MCF 10A (cell line): ENCODE measurements at regions not wholly inside any gene's neighbourhood (a gene's known extent, or its start where the extent isn't known, plus 50 kb on each side); places are given as distances from the start of the nearest gene placed in this dataset.

Experiments used
- BruUV-seq: library from RNA; stranded (reverse); fragments of 400-500 nt; replicated peaks from 2 replicates; lab custom pipeline; 2021; lab: Mats Ljungman, UMichigan
- CTCF ChIA-PET: fragments of 300-600 bp; sonication (Branson Sonifier 250); formaldehyde crosslinking; extraction: SDS; loops from one replicate; lab custom pipeline; 2021; ENCODE audit warnings: antibody characterized with exemption, inconsistent platforms; lab: Yijun Ruan, JAX
- POLR2A ChIA-PET: fragments of 300-600, 350-650 bp; sonication (Branson Sonifier 250); formaldehyde crosslinking; extraction: SDS; loops from one replicate; lab custom pipeline; 2020; ENCODE audit warnings: antibody characterized with exemption, inconsistent platforms; lab: Yijun Ruan, JAX
- DNase-seq: peaks from one replicate; pipeline ENCODE4 v3.0.0-alpha.2; 2018; ENCODE audit not compliant: unreplicated experiment
- H3K27ac Mint-ChIP-seq: one replicate; pipeline ENCODE4 v1.8.0; 2022; ENCODE audit warnings: mild to moderate bottlenecking, low read depth, mixed read lengths; ENCODE audit not compliant: unreplicated experiment
- H3K27me3 Mint-ChIP-seq: one replicate; pipeline ENCODE4 v1.8.0; 2022; ENCODE audit warnings: mixed read lengths; ENCODE audit not compliant: insufficient read depth, unreplicated experiment
- H3K36me3 Mint-ChIP-seq: one replicate; pipeline ENCODE4 v1.8.0; 2022; ENCODE audit warnings: mild to moderate bottlenecking, moderate library complexity, mixed read lengths; ENCODE audit not compliant: insufficient read depth, unreplicated experiment
- H3K4me1 Mint-ChIP-seq: one replicate; pipeline ENCODE4 v1.8.0; 2022; ENCODE audit warnings: mixed read lengths; ENCODE audit not compliant: insufficient read depth, unreplicated experiment
- H3K4me3 Mint-ChIP-seq: one replicate; pipeline ENCODE4 v1.8.0; 2022; ENCODE audit warnings: mild to moderate bottlenecking, moderate library complexity, mixed read lengths; ENCODE audit not compliant: unreplicated experiment
- H3K9me3 Mint-ChIP-seq: one replicate; pipeline ENCODE4 v1.8.0; 2022; ENCODE audit warnings: mixed read lengths; ENCODE audit not compliant: unreplicated experiment
- intact Hi-C: fragments of 100-400 bp; cut with micrococcal nuclease; formaldehyde crosslinking; loops from 2 replicates; pipeline ENCODE4 v1.14.1; 2022
- TF ChIP-seq, protein P1 (sequence below): fragments of 200-600 bp; IDR thresholded peaks from one replicate; pipeline ENCODE4 v1.8.0; 2022; ENCODE audit warnings: antibody characterized with exemption, mild to moderate bottlenecking; ENCODE audit not compliant: unreplicated experiment

DNA sequence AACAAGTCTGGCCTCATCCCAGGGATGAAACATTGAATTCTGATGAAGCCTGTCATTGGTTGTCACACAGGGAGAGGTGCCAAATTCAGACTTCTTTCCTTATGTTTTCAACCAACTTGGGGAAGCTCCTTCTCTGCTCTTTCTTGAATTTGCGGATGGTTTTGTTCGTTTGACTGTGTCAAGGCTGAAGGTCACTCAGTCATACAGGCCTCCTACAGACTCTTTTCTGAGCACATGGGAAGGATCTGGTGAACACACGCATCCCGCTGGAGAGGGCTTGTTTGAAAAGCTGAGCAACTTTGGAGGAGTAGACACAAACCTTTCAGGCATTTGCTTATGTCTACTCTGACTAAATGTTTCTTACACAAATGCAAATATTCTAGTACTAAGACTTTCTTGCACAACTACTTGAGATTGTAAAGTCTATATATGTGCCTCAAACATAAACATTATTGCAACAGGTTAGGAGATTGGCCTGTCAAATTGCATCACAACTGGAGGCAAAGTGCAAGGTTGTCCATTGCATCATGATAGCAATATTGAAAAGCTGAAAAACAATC lies 151.5 kb upstream of the NR3C1 start:
- Mint-ChIP-seq H3K27ac (peak overlapping the region; percentile 81), H3K36me3 (no peaks in the 10 kb centered on the region), H3K4me3 (no peak overlapping the region), H3K4me1 (peaks cover 41% of the 10 kb centered on the region), H3K9me3 (no peaks in the 10 kb centered on the region), H3K27me3 (no peaks in the 10 kb centered on the region)
- BruUV-seq, result no TSS peak
- peak; percentile 94 for DNase-seq
- TF ChIP-seq, protein P1, sequence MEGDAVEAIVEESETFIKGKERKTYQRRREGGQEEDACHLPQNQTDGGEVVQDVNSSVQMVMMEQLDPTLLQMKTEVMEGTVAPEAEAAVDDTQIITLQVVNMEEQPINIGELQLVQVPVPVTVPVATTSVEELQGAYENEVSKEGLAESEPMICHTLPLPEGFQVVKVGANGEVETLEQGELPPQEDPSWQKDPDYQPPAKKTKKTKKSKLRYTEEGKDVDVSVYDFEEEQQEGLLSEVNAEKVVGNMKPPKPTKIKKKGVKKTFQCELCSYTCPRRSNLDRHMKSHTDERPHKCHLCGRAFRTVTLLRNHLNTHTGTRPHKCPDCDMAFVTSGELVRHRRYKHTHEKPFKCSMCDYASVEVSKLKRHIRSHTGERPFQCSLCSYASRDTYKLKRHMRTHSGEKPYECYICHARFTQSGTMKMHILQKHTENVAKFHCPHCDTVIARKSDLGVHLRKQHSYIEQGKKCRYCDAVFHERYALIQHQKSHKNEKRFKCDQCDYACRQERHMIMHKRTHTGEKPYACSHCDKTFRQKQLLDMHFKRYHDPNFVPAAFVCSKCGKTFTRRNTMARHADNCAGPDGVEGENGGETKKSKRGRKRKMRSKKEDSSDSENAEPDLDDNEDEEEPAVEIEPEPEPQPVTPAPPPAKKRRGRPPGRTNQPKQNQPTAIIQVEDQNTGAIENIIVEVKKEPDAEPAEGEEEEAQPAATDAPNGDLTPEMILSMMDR, result no peak
- POLR2A ChIA-PET, result interaction anchor here (0.6 to 3.2 kb wide), 17 partner anchors 8 to 199 kb away, joined by 3 to 32 read pairs (median 7); partner anchors contain the start of gene NR3C1
- CTCF ChIA-PET, result interaction anchor here (0.6 kb wide), 2 partner anchors 64 to 1031 kb away, joined by 3 read pairs; no protein-coding TSS in a partner anchor
- intact Hi-C loops, result no loop called here

DNA sequence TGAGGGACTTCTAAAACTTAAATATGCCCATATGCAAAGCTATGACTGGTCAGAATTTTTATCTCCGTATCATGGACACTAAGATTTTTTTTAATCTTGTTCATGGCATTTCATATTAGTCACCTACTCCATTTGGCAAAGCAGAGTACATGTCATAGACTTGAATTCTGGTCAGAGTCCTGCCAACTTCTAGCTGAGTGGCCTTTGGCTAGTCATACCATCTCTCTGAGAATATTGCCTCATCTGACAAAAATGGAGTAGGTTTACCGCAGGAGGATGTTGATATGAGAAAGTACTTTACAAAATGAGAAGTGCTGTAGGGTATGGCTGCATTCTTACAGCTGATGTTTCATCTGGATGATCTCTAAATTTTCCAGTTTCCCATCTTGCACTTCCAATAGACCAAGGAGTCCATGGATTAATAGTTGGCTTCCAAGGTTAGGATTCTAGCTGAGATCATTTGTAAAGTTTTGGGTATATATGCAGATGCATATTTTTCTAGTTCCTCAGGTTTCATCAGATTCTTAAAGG lies 150.8 kb upstream of the NR3C1 start:
- intact Hi-C loops, result no loop called here
- BruUV-seq, result no TSS peak
- peak; percentile 99 for DNase-seq
- H3K4me3 Mint-ChIP-seq, result peak overlapping the region; percentile 0
- TF ChIP-seq, protein P1, result no peak
- H3K9me3 Mint-ChIP-seq, result no peaks in the 10 kb centered on the region
- H3K27me3 Mint-ChIP-seq, result no peaks in the 10 kb centered on the region
- CTCF ChIA-PET, result interaction anchor here (0.6 to 1.5 kb wide), 9 partner anchors 12 to 1030 kb away, joined by 3 to 5 read pairs (median 3); no protein-coding TSS in a partner anchor
- H3K4me1 Mint-ChIP-seq, result peaks cover 41% of the 10 kb centered on the region
- POLR2A ChIA-PET, result interaction anchor here (0.7 to 3.2 kb wide), 21 partner anchors 9 to 414 kb away, joined by 3 to 32 read pairs (median 6); partner anchors contain the start of gene NR3C1
- peak overlapping the region; percentile 81 for H3K27ac Mint-ChIP-seq
- H3K36me3 Mint-ChIP-seq, result no peaks in the 10 kb centered on the region

DNA sequence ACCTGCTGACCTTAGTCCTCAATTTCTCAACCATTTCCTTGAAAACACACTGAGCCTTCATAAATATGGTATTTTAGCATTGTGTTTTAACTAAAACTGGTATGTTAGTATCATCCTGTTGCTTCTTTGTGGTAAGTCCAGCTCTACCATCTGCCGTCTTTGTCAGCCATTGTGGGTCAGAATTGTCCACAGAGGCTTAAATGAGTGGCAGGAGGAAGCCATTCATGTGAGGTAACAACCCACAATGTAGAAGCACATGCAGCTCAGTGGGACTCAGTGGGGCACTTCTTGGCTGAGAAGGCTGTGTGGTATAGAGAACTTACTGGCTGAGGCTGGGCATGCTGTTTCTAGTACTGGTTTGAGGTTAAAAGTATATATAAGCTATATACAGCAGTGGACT lies 149.2 kb upstream of the NR3C1 start:
- no peak overlapping the region for H3K27ac Mint-ChIP-seq
- DNase-seq, result no peak
- H3K36me3 Mint-ChIP-seq, result no peaks in the 10 kb centered on the region
- POLR2A ChIA-PET, result interaction anchor here (0.6 to 3.2 kb wide), 5 partner anchors 8 to 149 kb away, joined by 3 to 21 read pairs (median 5); partner anchors contain the start of gene NR3C1
- intact Hi-C loops, result no loop called here
- H3K9me3 Mint-ChIP-seq, result no peaks in the 10 kb centered on the region
- H3K27me3 Mint-ChIP-seq, result no peaks in the 10 kb centered on the region
- no peak overlapping the region for H3K4me3 Mint-ChIP-seq
- no TSS peak for BruUV-seq
- TF ChIP-seq, protein P1, result no peak
- CTCF ChIA-PET, result interaction anchor here (1.1 to 1.4 kb wide), 2 partner anchors 10 to 47 kb away, joined by 3 to 8 read pairs; no protein-coding TSS in a partner anchor
- H3K4me1 Mint-ChIP-seq, result peaks cover 35% of the 10 kb centered on the region

DNA sequence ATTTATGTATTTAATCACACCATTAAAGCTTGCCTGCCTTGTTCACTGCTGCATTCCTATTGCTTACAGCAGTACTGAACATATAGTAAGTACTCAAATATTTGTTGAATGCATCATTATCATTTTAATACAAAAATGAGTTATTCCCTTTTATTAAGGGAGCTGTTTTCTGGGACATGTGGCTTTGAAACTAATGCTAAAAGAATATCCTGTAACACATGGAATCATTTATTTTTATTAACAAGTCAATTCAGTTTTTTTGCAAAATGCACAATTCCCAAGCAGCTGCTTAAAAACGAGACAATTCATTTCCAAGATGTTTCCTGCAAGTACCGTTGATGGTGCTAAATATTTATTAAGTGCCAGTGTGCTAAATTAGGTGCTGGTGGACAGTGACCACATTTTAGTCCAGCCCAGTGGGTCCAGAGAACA lies 148.3 kb upstream of the NR3C1 start:
- intact Hi-C loops, result no loop called here
- CTCF ChIA-PET, result interaction anchor here (0.6 to 1.0 kb wide), 2 partner anchors 12 to 416 kb away, joined by 3 read pairs; no protein-coding TSS in a partner anchor
- Mint-ChIP-seq H3K36me3 (no peaks in the 10 kb centered on the region), H3K4me3 (no peak overlapping the region), H3K27ac (no peak overlapping the region), H3K9me3 (peaks cover 8% of the 10 kb centered on the region), H3K4me1 (peaks cover 27% of the 10 kb centered on the region), H3K27me3 (no peaks in the 10 kb centered on the region)
- TF ChIP-seq, protein P1, result no peak
- no peak for DNase-seq
- BruUV-seq, result no TSS peak
- POLR2A ChIA-PET, result interaction anchor here (1.2 to 1.4 kb wide), 2 partner anchors 44 to 103 kb away, joined by 3 read pairs; no protein-coding TSS in a partner anchor
